D721Med (cell line): ENCODE measurements at regions not wholly inside any gene's neighbourhood (a gene's known extent, or its start where the extent isn't known, plus 50 kb on each side); places are given as distances from the start of the nearest gene placed in this dataset.

ENCODE experiments used
- DNase-seq: peaks from one replicate; pipeline ENCODE4 v3.0.0; 2011; ENCODE audit warnings: low spot score; ENCODE audit not compliant: insufficient read length
- FAIRE-seq: peaks from 2 replicates; lab custom pipeline; 2011; peaks lifted over from hg19 to GRCh38; lab: Jason Lieb, UNC
- CTCF ChIP-seq: IDR thresholded peaks from 2 replicates; pipeline ENCODE4 v1.5.1; 2012; ENCODE audit warnings: mild to moderate bottlenecking, control low read depth; ENCODE audit not compliant: insufficient read depth; ENCODE audit errors: missing control alignments

- FAIRE-seq (no peak), DNase-seq (no peak)
- TF ChIP-seq CTCF, result no peak
Measured at GRCh38 chr2:157155992-157156391, 101.5 kb upstream of the GALNT5 start.

GRCh38 chr2:157158111-157158510 is 99.4 kb upstream of the GALNT5 start:
- TF ChIP-seq CTCF, result no peak
- DNase-seq (no peak), FAIRE-seq (no peak)

GRCh38 chr2:157159221-157159934 is 98.1 kb upstream of the GALNT5 start:
- TF ChIP-seq CTCF, result no peak
- FAIRE-seq (no peak), DNase-seq (no peak)

GRCh38 chr2:157160111-157160510 is 97.4 kb upstream of the GALNT5 start:
- no peak for DNase-seq
- FAIRE-seq, result no peak
- no peak for TF ChIP-seq CTCF

GRCh38 chr2:157164370-157164769 is 93.1 kb upstream of the GALNT5 start:
- FAIRE-seq (no peak), DNase-seq (no peak)
- no peak for TF ChIP-seq CTCF

- no peak for FAIRE-seq
- TF ChIP-seq CTCF, result no peak
- DNase-seq, result no peak
Measured at GRCh38 chr2:157164891-157165290, 92.6 kb upstream of the GALNT5 start.

- DNase-seq (no peak), FAIRE-seq (no peak)
- no peak for TF ChIP-seq CTCF
Measured at GRCh38 chr2:157168501-157168900, 89.0 kb upstream of the GALNT5 start.
